Thoracic aorta (tissue), 2 donors: ENCODE measurements at regions not wholly inside any gene's neighbourhood (a gene's known extent, or its start where the extent isn't known, plus 50 kb on each side); places are given as distances from the start of the nearest gene placed in this dataset.

Experiments
- ATAC-seq: fragments of 150-250 bp; one replicate; pipeline ENCODE4 v1.8.0; 2017; ENCODE audit warnings: low read depth; ENCODE audit not compliant: insufficient number of reproducible peaks, low FRiP score
- DNase-seq: peaks from one replicate; pipeline ENCODE4 v3.0.0-alpha.2; 2020; ENCODE audit warnings: low spot score
- H3K27ac ChIP-seq, 2 donors: fragments of 200-600 bp; sonication (generic); 1 replicate in 1 of 2; 2 replicates in 1 of 2; pipeline ENCODE4 v1.5.1; 2016; ENCODE audit warnings: mild to moderate bottlenecking in 2 of 2, moderate library complexity in 2 of 2
- H3K27me3 ChIP-seq: fragments of 200-600 bp; sonication (generic); replicated peaks from 2 replicates; pipeline ENCODE4 v1.6.0; 2016; ENCODE audit warnings: mild to moderate bottlenecking; ENCODE audit not compliant: insufficient read depth
- H3K36me3 ChIP-seq: fragments of 200-600 bp; sonication (generic); one replicate; pipeline ENCODE4 v1.5.1; 2016
- H3K4me1 ChIP-seq, 2 donors: fragments of 200-600 bp; sonication (generic); 1 replicate in 1 of 2; 2 replicates in 1 of 2; pipeline versions ENCODE4 v1.5.1 to v1.6.0; 2016; ENCODE audit warnings: low read depth in 2 of 2, mild to moderate bottlenecking in 1 of 2; ENCODE audit not compliant: control insufficient read depth in 1 of 2
- H3K4me3 ChIP-seq: fragments of 200-600 bp; sonication (generic); 2 replicates; pipeline ENCODE4 v1.5.1; 2016; ENCODE audit warnings: mild to moderate bottlenecking
- H3K9me3 ChIP-seq: fragments of 200-600 bp; sonication (generic); 2 replicates; pipeline ENCODE4 v1.5.1; 2016
- TF ChIP-seq, protein P1 (sequence below): fragments of 200-600 bp; sonication (generic); IDR thresholded peaks from one replicate; pipeline ENCODE4 v1.5.1; 2019; ENCODE audit warnings: antibody characterized with exemption

GRCh38 chr1:17892851-17893250 is 137.7 kb downstream of the ACTL8 start:
- Histone ChIP-seq H3K27ac (no peak overlapping the region), H3K27me3 (no peaks in the 10 kb centered on the region), H3K4me1 (peaks cover 17 to 24% of the 10 kb centered on the region in 2 donors), H3K9me3 (no peaks in the 10 kb centered on the region), H3K36me3 (no peaks in the 10 kb centered on the region), H3K4me3 (no peak overlapping the region)
- ATAC-seq (no peak), DNase-seq (no peak)
- TF ChIP-seq, protein P1, sequence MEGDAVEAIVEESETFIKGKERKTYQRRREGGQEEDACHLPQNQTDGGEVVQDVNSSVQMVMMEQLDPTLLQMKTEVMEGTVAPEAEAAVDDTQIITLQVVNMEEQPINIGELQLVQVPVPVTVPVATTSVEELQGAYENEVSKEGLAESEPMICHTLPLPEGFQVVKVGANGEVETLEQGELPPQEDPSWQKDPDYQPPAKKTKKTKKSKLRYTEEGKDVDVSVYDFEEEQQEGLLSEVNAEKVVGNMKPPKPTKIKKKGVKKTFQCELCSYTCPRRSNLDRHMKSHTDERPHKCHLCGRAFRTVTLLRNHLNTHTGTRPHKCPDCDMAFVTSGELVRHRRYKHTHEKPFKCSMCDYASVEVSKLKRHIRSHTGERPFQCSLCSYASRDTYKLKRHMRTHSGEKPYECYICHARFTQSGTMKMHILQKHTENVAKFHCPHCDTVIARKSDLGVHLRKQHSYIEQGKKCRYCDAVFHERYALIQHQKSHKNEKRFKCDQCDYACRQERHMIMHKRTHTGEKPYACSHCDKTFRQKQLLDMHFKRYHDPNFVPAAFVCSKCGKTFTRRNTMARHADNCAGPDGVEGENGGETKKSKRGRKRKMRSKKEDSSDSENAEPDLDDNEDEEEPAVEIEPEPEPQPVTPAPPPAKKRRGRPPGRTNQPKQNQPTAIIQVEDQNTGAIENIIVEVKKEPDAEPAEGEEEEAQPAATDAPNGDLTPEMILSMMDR = no peak

DNA sequence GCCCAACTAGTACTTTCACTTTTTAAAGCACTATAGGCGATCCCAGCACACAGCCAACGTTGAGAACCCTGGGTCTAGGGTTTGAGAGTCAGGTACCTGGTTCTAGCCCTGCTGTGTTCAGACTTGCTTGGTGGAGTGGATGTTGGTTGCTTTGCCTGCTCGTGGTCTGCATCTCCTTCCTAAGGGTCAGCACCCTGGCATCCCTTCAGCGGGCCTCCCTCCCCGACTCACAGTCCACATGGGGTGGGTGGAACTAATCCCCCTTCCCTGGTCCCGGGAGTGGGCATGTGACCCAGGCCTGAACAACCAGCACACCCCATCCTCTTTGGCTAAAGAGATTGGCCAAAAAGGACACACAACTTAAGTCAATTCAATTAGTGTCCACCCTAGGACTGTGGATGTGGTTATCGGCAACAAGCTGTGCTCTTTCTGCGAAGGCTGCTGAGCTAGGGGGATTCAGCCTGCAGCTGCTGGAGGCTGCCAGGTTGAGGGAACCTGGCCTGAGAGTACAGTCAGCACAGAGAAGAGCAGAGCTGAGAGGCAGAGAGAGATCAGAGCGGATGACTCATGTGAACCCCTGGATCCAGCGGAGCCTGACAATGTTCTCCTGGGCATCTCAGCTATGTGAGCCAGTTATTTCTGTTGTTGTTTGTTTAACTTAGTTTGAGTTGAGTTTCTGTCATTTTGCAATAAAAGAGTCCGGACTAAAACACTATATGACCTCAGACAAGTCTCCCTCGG is 138.9 kb downstream of the ACTL8 start:
- no peaks in the 10 kb centered on the region for H3K9me3 ChIP-seq
- TF ChIP-seq, protein P1 = no peak
- DNase-seq (no peak), ATAC-seq (no peak)
- no peaks in the 10 kb centered on the region for H3K27me3 ChIP-seq
- no peaks in the 10 kb centered on the region for H3K36me3 ChIP-seq
- peaks cover 17 to 24% of the 10 kb centered on the region in 2 donors for H3K4me1 ChIP-seq
- no peak overlapping the region for H3K4me3 ChIP-seq
- H3K27ac ChIP-seq = no peak overlapping the region

GRCh38 chr1:17895401-17895800 is 140.3 kb downstream of the ACTL8 start:
- Histone ChIP-seq H3K36me3 (no peaks in the 10 kb centered on the region), H3K27me3 (no peaks in the 10 kb centered on the region), H3K4me3 (no peak overlapping the region), H3K4me1 (peaks cover 16 to 20% of the 10 kb centered on the region in 2 donors), H3K27ac (no peak overlapping the region), H3K9me3 (no peaks in the 10 kb centered on the region)
- ATAC-seq (no peak), DNase-seq (no peak)
- TF ChIP-seq, protein P1 = no peak

GRCh38 chr1:17895986-17896385 is 140.9 kb downstream of the ACTL8 start:
- Histone ChIP-seq H3K36me3 (no peaks in the 10 kb centered on the region), H3K27me3 (no peaks in the 10 kb centered on the region), H3K27ac (no peak overlapping the region), H3K4me1 (peaks cover 13 to 14% of the 10 kb centered on the region in 2 donors), H3K4me3 (no peak overlapping the region), H3K9me3 (no peaks in the 10 kb centered on the region)
- DNase-seq = no peak
- no peak for ATAC-seq
- TF ChIP-seq, protein P1 = no peak

DNA sequence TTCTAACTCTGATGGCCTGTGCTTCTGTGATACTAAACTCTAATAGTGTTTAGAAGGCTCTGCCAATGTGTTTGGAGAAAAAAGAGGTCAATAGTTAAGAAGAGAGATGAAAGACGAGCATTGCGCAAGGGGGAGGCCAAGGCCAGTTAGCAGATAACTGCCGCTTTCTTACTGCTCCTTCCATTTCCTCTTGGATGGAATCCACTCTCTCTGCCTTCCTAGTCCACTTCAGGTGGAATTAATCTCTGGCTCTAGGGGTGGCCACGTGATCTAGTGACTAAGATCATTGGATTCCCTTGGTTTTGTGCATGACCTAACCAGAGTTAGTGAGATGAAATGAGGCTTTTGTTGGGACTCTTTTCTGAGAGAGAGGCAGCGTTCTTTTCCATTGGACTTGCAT is 148.3 kb downstream of the ACTL8 start:
- no peak for ATAC-seq
- Histone ChIP-seq H3K27ac (no peak overlapping the region), H3K9me3 (no peaks in the 10 kb centered on the region), H3K27me3 (no peaks in the 10 kb centered on the region), H3K4me3 (no peak overlapping the region), H3K4me1 (no peaks in the 10 kb centered on the region), H3K36me3 (no peaks in the 10 kb centered on the region)
- no peak for DNase-seq
- TF ChIP-seq, protein P1 = no peak
